ENCODE measurements at regions not wholly inside any gene's neighbourhood (a gene's known extent, or its start where the extent isn't known, plus 50 kb on each side); places are given as distances from the start of the nearest gene placed in this dataset.
"Not testable (repeated sequence)": the region's sequence is repeated elsewhere in the genome, so short reads cannot be mapped to it uniquely, and the experiment has no call there.

DNA sequence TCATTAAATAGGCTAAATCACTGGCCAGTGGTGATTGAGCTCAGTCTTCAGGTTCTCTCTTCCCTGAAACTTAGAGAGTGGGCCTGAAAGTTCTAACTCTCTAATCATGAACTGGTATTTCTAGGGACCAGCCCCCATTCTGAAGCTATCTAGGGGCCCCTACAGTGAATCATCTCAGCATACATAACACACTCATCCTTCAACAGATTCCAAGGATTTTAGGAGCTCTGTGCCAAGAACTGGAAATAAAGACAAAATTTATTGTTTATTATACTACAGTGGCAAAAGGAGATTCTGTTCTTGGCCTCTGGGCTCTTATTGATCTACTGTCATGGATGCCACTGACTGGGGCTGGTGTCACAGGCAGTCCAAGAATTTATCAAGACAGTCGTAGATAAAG lies 263.8 kb upstream of the IGFBP7 start:
- DNase-seq, result no peak

DNA sequence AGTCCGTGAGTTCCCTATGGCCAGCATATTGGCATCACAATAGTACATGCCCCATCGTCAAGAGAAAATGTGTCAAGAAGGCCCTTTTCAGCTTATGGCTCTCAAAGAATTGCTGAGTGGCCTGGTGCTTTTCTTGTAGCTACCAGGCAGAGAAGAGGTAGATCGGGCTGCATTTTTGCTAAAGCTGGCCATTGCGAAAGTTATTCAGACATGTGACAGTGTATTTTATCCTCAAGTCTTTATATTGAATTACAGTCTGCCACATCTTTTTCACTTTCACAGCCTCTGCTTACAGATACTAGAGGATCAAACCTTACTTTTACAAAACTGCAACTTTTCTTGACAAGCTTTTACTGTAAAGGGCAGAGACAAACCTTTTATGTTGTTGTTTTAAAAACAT lies 261.5 kb upstream of the IGFBP7 start:
- DNase-seq, result no peak

DNA sequence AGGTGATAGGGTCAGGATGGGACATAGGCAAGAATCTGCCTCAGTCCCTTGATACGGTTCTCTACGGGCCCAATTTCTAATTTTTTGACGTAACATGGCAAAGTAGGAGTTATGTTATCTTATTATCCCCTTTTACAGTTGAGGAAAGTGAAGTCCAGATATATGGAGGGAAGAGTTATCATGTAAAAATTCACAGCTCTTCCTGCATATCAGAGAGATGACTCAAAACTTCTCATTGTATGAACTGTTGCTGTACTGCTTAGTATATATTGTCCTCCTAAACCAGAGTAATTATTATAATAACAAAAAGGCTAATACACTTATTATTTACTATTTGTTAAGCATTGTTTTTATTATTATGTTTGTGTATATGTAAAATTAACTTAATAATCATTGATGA lies 260.5 kb upstream of the IGFBP7 start:
- DNase-seq, result no peak

- no peak for DNase-seq
These were observed 259.3 kb upstream of the IGFBP7 start for GRCh38 chr4:57369446-57369845.

- no peak for DNase-seq
These were observed 254.1 kb upstream of the IGFBP7 start for GRCh38 chr4:57364255-57364654.

- no peak for DNase-seq
These were observed 253.2 kb upstream of the IGFBP7 start for GRCh38 chr4:57363346-57363745.

DNA sequence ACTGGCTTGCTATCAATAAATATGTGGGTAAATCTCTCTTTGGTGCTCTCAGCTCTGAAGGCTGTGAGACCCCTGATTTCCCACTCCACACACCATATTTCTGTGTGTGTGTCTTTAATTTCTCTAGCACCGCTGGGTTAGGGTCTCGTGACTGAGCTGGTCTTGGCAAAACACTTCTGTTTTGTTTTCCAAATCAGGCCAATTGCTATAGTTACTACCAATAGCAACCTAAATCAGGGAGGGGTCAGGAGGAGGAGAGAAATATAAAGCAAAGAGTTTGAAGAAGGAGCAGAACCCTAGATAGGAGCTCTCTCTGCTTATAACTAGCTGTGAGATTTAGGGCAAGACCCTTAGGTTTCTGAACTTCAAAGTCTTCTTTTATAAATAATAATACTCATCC lies 250.5 kb upstream of the IGFBP7 start:
- no peak for DNase-seq

- no peak for DNase-seq
These were observed 245.0 kb upstream of the IGFBP7 start for GRCh38 chr4:57355101-57355665.

GRCh38 chr4:57351731-57352130 lies 241.5 kb upstream of the IGFBP7 start:
- DNase-seq, result no peak

DNA sequence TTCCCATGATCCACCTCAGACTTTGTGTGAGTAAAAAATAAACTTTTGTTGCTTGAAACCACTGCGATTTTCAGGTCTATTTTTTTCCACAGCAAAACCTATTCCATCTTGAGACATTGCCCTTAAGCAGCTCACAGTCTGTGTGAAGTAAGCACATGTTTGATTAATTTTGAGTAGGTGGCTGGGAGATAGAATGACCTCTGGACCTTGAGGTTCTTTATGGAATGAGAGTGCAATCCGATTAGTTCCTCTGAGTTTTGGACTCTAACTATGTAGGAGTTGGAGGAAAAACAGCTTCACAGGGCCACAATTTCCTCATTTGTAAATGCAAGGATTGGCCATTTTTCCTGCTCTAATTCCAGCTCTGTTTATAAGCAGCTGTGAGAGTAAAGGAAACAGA lies 234.1 kb upstream of the IGFBP7 start:
- no peak for DNase-seq

DNA sequence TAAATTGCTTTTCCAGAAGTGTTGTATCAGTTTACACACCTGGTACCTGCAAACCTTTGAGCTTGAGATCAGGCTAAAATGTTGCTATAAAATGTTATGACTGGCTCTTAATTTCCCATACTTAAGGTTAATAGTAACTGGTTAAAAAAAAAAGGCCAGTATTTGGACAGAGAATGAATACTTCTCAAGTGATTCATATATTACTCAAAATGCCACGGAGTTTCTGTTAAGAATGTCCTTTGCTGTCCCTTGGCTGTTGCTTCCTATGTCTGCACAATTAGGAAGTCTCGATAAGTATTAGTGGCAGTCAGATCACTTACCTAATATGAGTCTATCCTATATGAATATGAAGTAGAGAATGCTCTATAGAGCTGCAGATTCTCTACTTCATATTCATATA lies 232.2 kb upstream of the IGFBP7 start:
- DNase-seq, result no peak

DNA sequence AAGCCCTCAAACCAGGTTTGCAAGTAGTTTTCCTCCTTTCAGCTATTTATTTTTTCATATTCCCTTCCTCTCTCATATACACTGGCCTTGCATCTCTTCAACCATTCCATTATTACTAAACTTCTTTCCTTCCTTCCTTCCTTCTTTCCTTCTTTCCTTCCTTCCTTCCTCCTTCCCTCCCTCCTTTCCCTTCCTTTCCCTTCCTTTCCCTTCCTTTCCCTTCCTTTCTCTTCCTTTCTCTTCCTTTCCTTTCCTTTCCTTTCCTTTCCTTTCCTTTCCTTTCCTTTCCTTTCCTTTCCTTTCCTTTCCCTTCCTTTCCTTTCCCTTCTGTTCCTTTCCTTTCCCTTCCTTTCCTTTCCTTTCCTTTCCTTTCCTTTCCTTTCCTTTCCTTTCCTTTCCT lies 228.7 kb upstream of the IGFBP7 start:
- not testable (repeated sequence) for DNase-seq

GRCh38 chr4:57333684-57334083 lies 223.5 kb upstream of the IGFBP7 start:
- no peak for DNase-seq

DNA sequence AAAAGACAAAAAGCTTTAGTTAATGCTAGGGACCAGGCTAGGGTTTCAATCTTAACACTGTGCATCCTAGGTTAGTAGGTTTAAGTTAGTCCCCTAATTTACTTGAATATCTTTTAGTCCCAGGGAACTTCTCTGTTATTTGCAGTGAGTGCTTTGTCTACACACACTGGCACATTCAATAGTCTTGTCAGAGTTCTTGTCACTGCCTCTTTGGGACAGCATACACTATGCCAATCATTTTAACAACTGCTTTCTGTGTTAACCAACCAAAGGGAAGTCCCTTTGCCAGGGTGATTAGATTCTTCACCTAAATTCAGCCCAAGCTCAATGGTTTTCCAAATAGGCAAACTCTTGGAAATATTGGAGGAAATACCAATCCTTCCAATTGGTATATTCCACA lies 221.8 kb upstream of the IGFBP7 start:
- no peak for DNase-seq

DNA sequence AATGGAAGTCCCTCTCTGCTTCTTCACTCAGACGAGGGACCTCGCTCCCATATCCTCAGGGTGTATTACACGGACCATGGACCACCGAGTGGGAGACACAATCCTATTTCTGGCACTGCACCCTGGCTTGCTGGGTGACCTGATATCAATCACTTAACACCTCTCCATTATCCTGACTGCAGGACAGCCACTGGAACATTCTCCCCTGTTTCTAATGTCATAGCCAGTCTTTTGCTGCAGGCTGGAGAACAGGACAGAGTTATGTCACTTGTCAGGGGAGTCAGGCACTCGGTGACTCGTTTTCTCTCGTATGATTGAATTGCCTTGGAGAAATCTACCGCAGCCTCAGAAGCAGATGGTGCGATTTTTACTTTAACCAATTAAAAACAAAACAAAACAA lies 219.1 kb upstream of the IGFBP7 start:
- DNase-seq, result no peak

- no peak for DNase-seq
These were observed 214.6 kb upstream of the IGFBP7 start for GRCh38 chr4:57324673-57325307.

- no peak for DNase-seq
These were observed 210.7 kb upstream of the IGFBP7 start for GRCh38 chr4:57320849-57321248.

- no peak for DNase-seq
These were observed 210.0 kb upstream of the IGFBP7 start for GRCh38 chr4:57320217-57320616.

GRCh38 chr4:57318703-57319102 lies 208.5 kb upstream of the IGFBP7 start:
- no peak for DNase-seq

DNA sequence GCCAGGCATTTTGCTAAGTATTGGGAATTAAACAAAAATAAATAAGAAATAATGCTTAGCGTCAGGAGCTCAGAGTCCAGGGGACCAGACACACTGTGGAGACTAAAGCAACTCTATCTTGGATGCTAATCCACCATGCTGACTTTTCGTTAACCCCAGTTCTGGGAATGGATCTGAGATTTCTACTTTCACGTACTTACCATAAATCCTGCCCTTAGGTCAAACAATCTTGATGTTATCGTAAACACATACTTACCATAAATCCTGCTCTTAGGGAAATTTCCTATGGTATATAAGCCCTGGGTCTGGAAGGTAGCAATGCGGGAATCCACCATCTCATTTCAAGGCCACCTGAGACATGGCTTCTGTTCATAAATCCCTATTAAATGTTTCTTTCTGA lies 204.5 kb upstream of the IGFBP7 start:
- no peak for DNase-seq

DNA sequence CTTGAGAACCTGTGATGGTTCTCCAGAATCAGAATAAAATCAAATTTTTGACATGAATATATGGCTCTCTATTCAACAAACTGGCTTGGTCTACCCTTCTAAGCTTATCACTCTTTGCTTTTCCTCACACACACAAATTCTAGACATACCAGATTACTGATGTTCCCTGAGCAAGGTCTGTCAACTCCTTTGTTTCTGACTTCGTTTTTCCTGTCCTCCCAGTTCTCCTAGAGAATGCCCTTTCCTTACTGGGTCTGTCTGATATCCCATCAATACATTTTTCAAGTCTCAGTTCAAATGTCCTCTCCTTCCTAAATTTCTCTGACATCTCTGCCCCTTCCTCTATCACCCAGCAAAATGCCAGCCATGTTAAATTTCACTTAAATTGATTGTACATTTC lies 202.1 kb upstream of the IGFBP7 start:
- DNase-seq, result no peak

GRCh38 chr4:57309658-57310057 lies 199.5 kb upstream of the IGFBP7 start:
- DNase-seq, result no peak

DNA sequence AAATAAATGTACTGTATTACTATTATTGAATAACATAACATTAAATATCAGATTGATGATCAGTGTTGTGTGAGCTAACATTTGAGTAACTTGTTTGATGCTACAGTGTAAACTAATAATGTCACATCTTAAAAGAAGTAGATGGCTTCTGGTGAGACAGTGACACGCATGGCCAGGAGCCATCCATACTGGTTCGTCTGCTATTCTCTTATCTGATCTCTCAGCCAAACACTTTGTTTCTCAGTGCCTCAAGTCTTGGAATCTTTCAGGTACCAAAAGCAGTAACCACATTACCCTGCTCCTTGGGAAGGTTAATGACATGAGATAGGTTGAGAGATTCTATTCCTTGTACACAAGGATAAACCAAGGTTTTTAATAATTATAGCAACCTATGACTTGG lies 198.1 kb upstream of the IGFBP7 start:
- DNase-seq, result no peak

GRCh38 chr4:57305836-57306235 lies 195.7 kb upstream of the IGFBP7 start:
- no peak for DNase-seq

- no peak for DNase-seq
These were observed 193.0 kb upstream of the IGFBP7 start for GRCh38 chr4:57303012-57303751.
